ENCODE measurements at regions not wholly inside any gene's neighbourhood (a gene's known extent, or its start where the extent isn't known, plus 50 kb on each side); places are given as distances from the start of the nearest gene placed in this dataset.

GRCh38 chr2:200752835-200753234 lies 58.9 kb upstream of the BZW1 start:
- TF ChIP-seq CTCF (IDR thresholded peaks at IDR 0.05), result no peak
- no peak for TF ChIP-seq POLR2A (IDR thresholded peaks at IDR 0.05)
